Fibroblast of villous mesenchyme (primary cell): ENCODE measurements at regions not wholly inside any gene's neighbourhood (a gene's known extent, or its start where the extent isn't known, plus 50 kb on each side); places are given as distances from the start of the nearest gene placed in this dataset.
A peak's percentile ranks its signal among the peaks of the same experiment; 100 is the strongest.

Experiments
- DNase-seq: peaks from one replicate; pipeline ENCODE4 v3.0.0-alpha.2; 2010; ENCODE audit warnings: low read depth
- H3K4me3 ChIP-seq: 2 replicates; pipeline ENCODE4 v1.5.1; 2011; ENCODE audit warnings: low read depth, mild to moderate bottlenecking, low read length
- TF ChIP-seq, protein P1 (sequence below): IDR thresholded peaks from 2 replicates; pipeline ENCODE4 v1.5.1; 2012; ENCODE audit warnings: low read depth, mild to moderate bottlenecking, low read length; ENCODE audit not compliant: insufficient read depth

- DNase-seq = no peak
- TF ChIP-seq, protein P1, sequence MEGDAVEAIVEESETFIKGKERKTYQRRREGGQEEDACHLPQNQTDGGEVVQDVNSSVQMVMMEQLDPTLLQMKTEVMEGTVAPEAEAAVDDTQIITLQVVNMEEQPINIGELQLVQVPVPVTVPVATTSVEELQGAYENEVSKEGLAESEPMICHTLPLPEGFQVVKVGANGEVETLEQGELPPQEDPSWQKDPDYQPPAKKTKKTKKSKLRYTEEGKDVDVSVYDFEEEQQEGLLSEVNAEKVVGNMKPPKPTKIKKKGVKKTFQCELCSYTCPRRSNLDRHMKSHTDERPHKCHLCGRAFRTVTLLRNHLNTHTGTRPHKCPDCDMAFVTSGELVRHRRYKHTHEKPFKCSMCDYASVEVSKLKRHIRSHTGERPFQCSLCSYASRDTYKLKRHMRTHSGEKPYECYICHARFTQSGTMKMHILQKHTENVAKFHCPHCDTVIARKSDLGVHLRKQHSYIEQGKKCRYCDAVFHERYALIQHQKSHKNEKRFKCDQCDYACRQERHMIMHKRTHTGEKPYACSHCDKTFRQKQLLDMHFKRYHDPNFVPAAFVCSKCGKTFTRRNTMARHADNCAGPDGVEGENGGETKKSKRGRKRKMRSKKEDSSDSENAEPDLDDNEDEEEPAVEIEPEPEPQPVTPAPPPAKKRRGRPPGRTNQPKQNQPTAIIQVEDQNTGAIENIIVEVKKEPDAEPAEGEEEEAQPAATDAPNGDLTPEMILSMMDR = no peak
- H3K4me3 ChIP-seq = no peak overlapping the region
Measured at GRCh38 chr10:83617172-83617571, 522.1 kb upstream of the GHITM start.

DNA sequence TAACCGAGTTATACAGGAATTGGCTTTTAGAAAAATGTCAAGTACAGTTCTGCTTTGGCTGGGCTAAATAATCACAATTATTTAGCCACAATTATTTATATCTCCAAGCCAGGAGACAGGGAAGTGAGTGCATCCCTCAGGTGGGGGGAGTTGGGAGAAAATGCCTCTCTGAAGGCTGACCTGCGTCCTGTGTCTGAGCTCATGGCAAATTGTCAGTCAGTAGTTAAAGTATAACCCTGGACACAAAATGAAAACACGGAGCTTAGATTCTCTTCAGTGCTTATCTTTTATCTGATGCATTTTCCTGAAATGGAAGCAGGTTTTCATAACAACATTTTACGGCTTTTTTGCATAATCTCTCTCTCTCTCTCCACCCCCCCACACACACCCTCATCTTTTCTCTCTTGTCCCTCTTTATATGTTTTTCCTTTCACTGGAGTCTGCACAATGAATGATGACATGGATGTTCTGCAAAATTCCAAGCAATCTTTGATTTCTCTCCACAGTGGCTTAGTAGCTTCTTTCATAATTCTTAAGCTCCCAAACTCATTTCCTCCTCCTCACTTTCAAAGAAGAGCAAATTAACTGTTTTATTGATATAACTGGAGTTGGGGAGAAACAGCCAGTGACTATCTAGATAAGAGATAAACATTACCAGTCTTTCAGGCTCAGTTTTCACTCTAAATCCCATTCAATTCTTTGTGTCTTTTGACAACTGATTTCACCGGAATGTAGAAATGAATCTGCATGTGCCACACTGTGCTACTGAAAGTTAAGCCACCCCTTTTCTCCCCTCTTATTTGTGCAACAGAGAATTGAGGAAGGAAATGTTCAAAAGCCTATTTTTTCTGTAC lies 521.4 kb upstream of the GHITM start:
- peak; percentile 62 for DNase-seq
- H3K4me3 ChIP-seq = no peak overlapping the region
- TF ChIP-seq, protein P1 = no peak

DNA sequence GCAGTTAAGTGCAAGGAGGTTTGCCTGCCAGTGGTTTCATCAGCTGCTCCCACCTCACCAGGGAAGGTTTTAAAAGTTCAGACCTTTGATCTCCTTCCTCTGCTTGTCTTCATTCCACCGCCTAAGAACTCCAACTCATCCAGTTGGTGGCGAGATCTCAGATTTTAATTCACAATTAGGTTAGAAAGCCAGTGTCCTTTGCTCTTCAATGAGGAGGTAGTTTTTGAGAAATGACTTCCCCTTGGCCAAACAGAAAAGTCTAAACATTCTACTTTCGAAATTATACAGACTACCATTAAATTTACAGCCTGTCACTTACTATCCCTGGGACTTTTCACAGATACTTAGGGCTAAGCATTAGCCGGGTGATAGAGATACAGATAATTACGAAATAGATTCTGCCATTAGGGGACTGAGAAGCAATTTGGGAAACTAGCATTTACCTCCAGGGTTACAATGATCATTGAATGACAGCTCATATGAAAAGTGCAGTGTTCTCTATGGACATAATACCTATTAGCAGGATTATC lies 513.4 kb upstream of the GHITM start:
- TF ChIP-seq, protein P1 = no peak
- no peak overlapping the region for H3K4me3 ChIP-seq
- peak; percentile 41 for DNase-seq

DNA sequence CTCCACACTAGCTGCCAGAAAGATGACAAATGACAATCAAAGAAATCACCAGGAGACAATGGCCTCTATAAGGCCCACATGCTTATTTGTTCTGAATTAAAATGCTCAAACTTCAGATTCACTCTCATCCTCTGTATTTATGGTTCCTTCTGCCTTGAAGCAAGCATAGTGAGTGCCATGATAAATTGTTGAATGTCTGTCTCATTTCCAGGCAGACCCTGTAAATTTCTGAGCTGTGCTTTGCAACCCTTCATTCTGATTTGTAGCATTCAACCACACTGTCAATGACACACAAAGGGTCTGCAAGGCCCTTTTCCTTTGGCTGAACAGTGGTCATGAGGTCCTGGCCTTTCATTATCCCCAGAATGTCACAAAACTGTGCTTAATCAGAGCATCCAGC lies 506.6 kb upstream of the GHITM start:
- no peak for DNase-seq
- TF ChIP-seq, protein P1 = no peak
- no peak overlapping the region for H3K4me3 ChIP-seq

DNA sequence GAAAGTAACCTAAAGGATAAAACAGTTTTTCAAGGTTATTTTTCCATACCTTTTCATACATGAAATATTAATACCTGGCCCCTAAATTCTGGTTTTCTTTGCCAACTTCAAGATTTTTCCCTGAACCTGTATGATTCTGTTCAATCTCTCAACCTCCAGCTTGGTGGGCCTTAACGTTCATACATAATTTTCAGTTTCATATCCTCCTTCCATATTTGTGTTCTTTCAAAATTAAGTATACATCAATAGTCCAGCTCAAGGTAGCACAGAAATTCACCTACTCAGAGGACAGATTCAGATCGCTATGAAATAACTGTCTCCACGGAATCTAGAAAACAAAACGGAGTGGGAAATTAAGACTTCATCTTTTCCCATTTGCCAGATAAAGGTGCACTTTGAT lies 505.8 kb upstream of the GHITM start:
- TF ChIP-seq, protein P1 = no peak
- no peak overlapping the region for H3K4me3 ChIP-seq
- DNase-seq = no peak

DNA sequence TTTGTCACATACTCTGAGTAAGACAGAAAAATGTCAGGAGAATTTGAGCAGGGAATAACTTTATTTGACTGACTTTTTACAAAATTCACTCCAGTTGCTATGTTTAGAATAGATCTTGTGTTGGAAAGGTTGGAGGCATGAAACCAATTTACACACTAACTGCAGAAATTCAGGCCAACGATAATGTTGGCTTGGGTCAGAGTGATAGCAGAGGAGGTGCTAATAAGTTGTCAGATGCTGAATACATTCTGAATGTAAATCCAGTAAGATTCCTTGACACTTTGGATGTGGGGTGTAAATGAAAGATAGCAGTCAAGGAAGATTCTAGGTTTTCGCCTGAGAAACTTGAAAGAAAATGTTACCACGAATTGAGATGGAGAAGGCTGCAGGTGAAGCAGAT lies 502.5 kb upstream of the GHITM start:
- TF ChIP-seq, protein P1 = no peak
- no peak overlapping the region for H3K4me3 ChIP-seq
- DNase-seq = no peak

- TF ChIP-seq, protein P1 = no peak
- peak; percentile 13 for DNase-seq
- no peak overlapping the region for H3K4me3 ChIP-seq
Measured at GRCh38 chr10:83647526-83647925, 491.8 kb upstream of the GHITM start.
